ENCODE measurements at regions not wholly inside any gene's neighbourhood (a gene's known extent, or its start where the extent isn't known, plus 50 kb on each side); places are given as distances from the start of the nearest gene placed in this dataset.
"Not testable (repeated sequence)": the region's sequence is repeated elsewhere in the genome, so short reads cannot be mapped to it uniquely, and the experiment has no call there.

GRCh38 chr5:67771221-67771620 is 444.3 kb upstream of the PIK3R1 start:
- H3K4me3 Mint-ChIP-seq: no peak overlapping the region
- CTCF ChIA-PET: no interaction called here
- no peak overlapping the region for H3K27ac ChIP-seq (ENCODE audit: low read depth in 1 of 2, low read length in 2 of 2)
- H3K27me3 Mint-ChIP-seq: no peaks in the 10 kb centered on the region
- no peaks in the 10 kb centered on the region for H3K36me3 ChIP-seq (ENCODE audit: insufficient read depth, low read length)
- H3K36me3 Mint-ChIP-seq (ENCODE audit: low read depth): no peaks in the 10 kb centered on the region
- H3K4me1 Mint-ChIP-seq (ENCODE audit: low read depth): no peaks in the 10 kb centered on the region
- DNase-seq: no peak
- TF ChIP-seq CTCF (IDR thresholded peaks at IDR 0.05): no peak
- no peaks in the 10 kb centered on the region for H3K4me1 ChIP-seq (ENCODE audit: insufficient read depth, low read length)
- no peaks in the 10 kb centered on the region for H3K27me3 ChIP-seq (ENCODE audit: control insufficient read depth in 1 of 2, insufficient read depth in 2 of 2, low read length in 2 of 2)
- ATAC-seq (ENCODE audit: poor library complexity): no peak
- H3K4me3 ChIP-seq (ENCODE audit: low read length): no peak overlapping the region
- intact Hi-C loops (cut with DNase I, micrococcal nuclease): no loop called here
- H3K9me3 Mint-ChIP-seq: no peaks in the 10 kb centered on the region
- H3K9me3 ChIP-seq (ENCODE audit: control insufficient read depth in 1 of 2, insufficient read depth in 1 of 2, low read length in 2 of 2): peaks cover 0 to 3% of the 10 kb centered on the region in 2 experiments
- POLR2A ChIA-PET: no interaction called here
- no peak overlapping the region for H3K27ac Mint-ChIP-seq

- DNase-seq (no peak), ATAC-seq (ENCODE audit: poor library complexity) (no peak)
- no peaks in the 10 kb centered on the region for H3K4me1 Mint-ChIP-seq (ENCODE audit: low read depth)
- no peak for TF ChIP-seq CTCF (IDR thresholded peaks at IDR 0.05)
- Histone ChIP-seq H3K36me3 (ENCODE audit: insufficient read depth, low read length) (no peaks in the 10 kb centered on the region), H3K27me3 (ENCODE audit: control insufficient read depth in 1 of 2, insufficient read depth in 2 of 2, low read length in 2 of 2) (no peaks in the 10 kb centered on the region), H3K4me1 (ENCODE audit: insufficient read depth, low read length) (no peaks in the 10 kb centered on the region), H3K27ac (ENCODE audit: low read depth in 1 of 2, low read length in 2 of 2) (no peak overlapping the region), H3K9me3 (ENCODE audit: control insufficient read depth in 1 of 2, insufficient read depth in 1 of 2, low read length in 2 of 2) (peaks cover 0 to 3% of the 10 kb centered on the region in 2 experiments), H3K4me3 (ENCODE audit: low read length) (no peak overlapping the region)
- no peaks in the 10 kb centered on the region for H3K27me3 Mint-ChIP-seq
- no peaks in the 10 kb centered on the region for H3K9me3 Mint-ChIP-seq
- no peaks in the 10 kb centered on the region for H3K36me3 Mint-ChIP-seq (ENCODE audit: low read depth)
- CTCF ChIA-PET: no interaction called here
- POLR2A ChIA-PET: no interaction called here
- H3K4me3 Mint-ChIP-seq: no peak overlapping the region
- H3K27ac Mint-ChIP-seq: no peak overlapping the region
- intact Hi-C loops (cut with DNase I, micrococcal nuclease): no loop called here
Measured at GRCh38 chr5:67770431-67771025, 445.0 kb upstream of the PIK3R1 start.

DNA sequence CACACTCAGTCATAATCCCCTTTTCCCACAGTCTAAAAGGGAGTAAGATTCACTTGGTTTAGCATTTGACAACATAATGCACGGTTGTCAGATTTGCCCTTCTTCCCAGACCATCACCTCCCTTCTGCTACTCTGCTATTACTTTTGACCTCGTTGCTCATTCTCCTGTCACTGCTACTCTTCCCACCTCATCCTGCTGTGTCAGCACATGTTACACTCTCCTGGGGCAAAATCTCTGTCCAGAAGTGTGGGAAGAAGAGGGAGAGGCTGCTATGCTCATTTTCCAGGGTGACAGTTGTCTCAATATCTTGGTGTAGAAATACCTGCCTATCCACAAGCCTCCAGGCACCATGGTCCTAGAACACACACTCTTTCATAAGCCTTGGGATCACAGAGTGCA is 449.9 kb upstream of the PIK3R1 start:
- TF ChIP-seq CTCF (IDR thresholded peaks at IDR 0.05): no peak
- Mint-ChIP-seq H3K9me3 (no peaks in the 10 kb centered on the region), H3K4me3 (no peak overlapping the region), H3K27ac (no peak overlapping the region), H3K27me3 (no peaks in the 10 kb centered on the region), H3K36me3 (ENCODE audit: low read depth) (no peaks in the 10 kb centered on the region), H3K4me1 (ENCODE audit: low read depth) (no peaks in the 10 kb centered on the region)
- ATAC-seq (ENCODE audit: poor library complexity) (no peak), DNase-seq (no peak)
- H3K9me3 ChIP-seq (ENCODE audit: control insufficient read depth in 1 of 2, insufficient read depth in 1 of 2, low read length in 2 of 2): peaks cover 0 to 3% of the 10 kb centered on the region in 2 experiments
- no peak overlapping the region for H3K4me3 ChIP-seq (ENCODE audit: low read length)
- intact Hi-C loops (cut with DNase I, micrococcal nuclease): no loop called here
- H3K36me3 ChIP-seq (ENCODE audit: insufficient read depth, low read length): no peaks in the 10 kb centered on the region
- no peak overlapping the region for H3K27ac ChIP-seq (ENCODE audit: low read depth in 1 of 2, low read length in 2 of 2)
- H3K4me1 ChIP-seq (ENCODE audit: insufficient read depth, low read length): no peaks in the 10 kb centered on the region
- POLR2A ChIA-PET: no interaction called here
- H3K27me3 ChIP-seq (ENCODE audit: control insufficient read depth in 1 of 2, insufficient read depth in 2 of 2, low read length in 2 of 2): no peaks in the 10 kb centered on the region
- CTCF ChIA-PET: no interaction called here

DNA sequence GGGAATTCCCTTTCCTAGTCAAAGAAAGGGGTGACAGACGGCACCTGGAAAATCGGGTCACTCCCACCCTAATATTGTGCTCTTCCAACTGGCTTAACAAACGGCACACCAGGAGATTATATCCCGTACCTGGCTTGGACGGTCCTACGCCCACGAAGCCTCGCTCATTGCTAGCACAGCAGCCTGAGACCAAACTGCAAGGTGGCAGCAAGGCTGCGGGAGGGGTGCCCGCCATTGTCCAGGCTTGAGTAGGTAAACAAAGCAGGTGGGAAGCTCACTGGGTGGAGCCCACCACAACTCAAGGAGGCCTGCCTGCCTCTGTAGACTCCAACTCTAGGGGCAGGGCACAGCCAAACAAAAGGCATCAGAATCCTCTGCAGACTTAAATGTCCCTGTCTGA is 457.8 kb upstream of the PIK3R1 start:
- H3K27ac ChIP-seq (ENCODE audit: low read depth in 1 of 2, low read length in 2 of 2); H3K36me3 ChIP-seq (ENCODE audit: insufficient read depth, low read length); H3K9me3 ChIP-seq (ENCODE audit: control insufficient read depth in 1 of 2, insufficient read depth in 1 of 2, low read length in 2 of 2); intact Hi-C loops (cut with DNase I, micrococcal nuclease); H3K4me1 ChIP-seq (ENCODE audit: insufficient read depth, low read length); ATAC-seq (ENCODE audit: poor library complexity); DNase-seq; H3K4me3 ChIP-seq (ENCODE audit: low read length); H3K27me3 Mint-ChIP-seq; CTCF ChIA-PET; H3K36me3 Mint-ChIP-seq (ENCODE audit: low read depth); H3K9me3 Mint-ChIP-seq; POLR2A ChIA-PET; H3K4me3 Mint-ChIP-seq; H3K4me1 Mint-ChIP-seq (ENCODE audit: low read depth); H3K27me3 ChIP-seq (ENCODE audit: control insufficient read depth in 1 of 2, insufficient read depth in 2 of 2, low read length in 2 of 2); H3K27ac Mint-ChIP-seq: not testable (repeated sequence)

All from CD4-positive, alpha-beta T cell (primary cell).